ENCODE measurements at regions not wholly inside any gene's neighbourhood (a gene's known extent, or its start where the extent isn't known, plus 50 kb on each side); places are given as distances from the start of the nearest gene placed in this dataset.

DNA sequence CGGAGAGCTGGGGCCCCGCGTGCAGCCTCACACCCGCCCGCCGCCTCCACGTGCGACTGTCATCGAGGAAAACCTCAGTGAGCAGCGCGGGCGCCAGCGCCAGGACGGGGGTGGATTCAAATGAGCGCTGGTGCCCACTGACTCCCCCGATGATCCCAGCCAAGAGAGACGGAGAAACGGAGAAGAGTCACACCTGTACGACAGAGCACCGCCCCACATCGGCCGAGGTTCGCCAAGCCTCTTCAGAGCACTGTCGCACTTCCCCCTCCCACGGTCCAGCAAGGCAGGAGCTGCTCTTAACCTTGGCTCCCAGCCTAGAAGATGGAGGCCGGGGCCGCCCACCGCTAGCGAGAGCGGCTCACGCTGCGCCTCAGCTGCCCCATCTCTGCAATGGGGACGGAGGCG, 130.9 kb upstream of the IQSEC1 start:
- TF ChIP-seq, protein P1, sequence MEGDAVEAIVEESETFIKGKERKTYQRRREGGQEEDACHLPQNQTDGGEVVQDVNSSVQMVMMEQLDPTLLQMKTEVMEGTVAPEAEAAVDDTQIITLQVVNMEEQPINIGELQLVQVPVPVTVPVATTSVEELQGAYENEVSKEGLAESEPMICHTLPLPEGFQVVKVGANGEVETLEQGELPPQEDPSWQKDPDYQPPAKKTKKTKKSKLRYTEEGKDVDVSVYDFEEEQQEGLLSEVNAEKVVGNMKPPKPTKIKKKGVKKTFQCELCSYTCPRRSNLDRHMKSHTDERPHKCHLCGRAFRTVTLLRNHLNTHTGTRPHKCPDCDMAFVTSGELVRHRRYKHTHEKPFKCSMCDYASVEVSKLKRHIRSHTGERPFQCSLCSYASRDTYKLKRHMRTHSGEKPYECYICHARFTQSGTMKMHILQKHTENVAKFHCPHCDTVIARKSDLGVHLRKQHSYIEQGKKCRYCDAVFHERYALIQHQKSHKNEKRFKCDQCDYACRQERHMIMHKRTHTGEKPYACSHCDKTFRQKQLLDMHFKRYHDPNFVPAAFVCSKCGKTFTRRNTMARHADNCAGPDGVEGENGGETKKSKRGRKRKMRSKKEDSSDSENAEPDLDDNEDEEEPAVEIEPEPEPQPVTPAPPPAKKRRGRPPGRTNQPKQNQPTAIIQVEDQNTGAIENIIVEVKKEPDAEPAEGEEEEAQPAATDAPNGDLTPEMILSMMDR (conservative IDR thresholded peaks at IDR 0.05; ENCODE audit: low read depth in 2 of 2), result no peak; a peak in 1 of 4 replicates
- TF ChIP-seq POLR2AphosphoS5 (IDR thresholded peaks at IDR 0.05; ENCODE audit: low read depth) (no peak), EZH2phosphoT487 (IDR thresholded peaks at IDR 0.05; ENCODE audit: unreplicated experiment) (no peak), CREB1 (CRISPR knock-in tag; IDR thresholded peaks at IDR 0.05; ENCODE audit: low read depth) (no peak), JUNB (IDR thresholded peaks at IDR 0.05; ENCODE audit: unreplicated experiment) (no peak), EZH2 (IDR thresholded peaks at IDR 0.05; ENCODE audit: low read depth, unreplicated experiment) (no peak)
- TF ChIP-seq, protein P2, sequence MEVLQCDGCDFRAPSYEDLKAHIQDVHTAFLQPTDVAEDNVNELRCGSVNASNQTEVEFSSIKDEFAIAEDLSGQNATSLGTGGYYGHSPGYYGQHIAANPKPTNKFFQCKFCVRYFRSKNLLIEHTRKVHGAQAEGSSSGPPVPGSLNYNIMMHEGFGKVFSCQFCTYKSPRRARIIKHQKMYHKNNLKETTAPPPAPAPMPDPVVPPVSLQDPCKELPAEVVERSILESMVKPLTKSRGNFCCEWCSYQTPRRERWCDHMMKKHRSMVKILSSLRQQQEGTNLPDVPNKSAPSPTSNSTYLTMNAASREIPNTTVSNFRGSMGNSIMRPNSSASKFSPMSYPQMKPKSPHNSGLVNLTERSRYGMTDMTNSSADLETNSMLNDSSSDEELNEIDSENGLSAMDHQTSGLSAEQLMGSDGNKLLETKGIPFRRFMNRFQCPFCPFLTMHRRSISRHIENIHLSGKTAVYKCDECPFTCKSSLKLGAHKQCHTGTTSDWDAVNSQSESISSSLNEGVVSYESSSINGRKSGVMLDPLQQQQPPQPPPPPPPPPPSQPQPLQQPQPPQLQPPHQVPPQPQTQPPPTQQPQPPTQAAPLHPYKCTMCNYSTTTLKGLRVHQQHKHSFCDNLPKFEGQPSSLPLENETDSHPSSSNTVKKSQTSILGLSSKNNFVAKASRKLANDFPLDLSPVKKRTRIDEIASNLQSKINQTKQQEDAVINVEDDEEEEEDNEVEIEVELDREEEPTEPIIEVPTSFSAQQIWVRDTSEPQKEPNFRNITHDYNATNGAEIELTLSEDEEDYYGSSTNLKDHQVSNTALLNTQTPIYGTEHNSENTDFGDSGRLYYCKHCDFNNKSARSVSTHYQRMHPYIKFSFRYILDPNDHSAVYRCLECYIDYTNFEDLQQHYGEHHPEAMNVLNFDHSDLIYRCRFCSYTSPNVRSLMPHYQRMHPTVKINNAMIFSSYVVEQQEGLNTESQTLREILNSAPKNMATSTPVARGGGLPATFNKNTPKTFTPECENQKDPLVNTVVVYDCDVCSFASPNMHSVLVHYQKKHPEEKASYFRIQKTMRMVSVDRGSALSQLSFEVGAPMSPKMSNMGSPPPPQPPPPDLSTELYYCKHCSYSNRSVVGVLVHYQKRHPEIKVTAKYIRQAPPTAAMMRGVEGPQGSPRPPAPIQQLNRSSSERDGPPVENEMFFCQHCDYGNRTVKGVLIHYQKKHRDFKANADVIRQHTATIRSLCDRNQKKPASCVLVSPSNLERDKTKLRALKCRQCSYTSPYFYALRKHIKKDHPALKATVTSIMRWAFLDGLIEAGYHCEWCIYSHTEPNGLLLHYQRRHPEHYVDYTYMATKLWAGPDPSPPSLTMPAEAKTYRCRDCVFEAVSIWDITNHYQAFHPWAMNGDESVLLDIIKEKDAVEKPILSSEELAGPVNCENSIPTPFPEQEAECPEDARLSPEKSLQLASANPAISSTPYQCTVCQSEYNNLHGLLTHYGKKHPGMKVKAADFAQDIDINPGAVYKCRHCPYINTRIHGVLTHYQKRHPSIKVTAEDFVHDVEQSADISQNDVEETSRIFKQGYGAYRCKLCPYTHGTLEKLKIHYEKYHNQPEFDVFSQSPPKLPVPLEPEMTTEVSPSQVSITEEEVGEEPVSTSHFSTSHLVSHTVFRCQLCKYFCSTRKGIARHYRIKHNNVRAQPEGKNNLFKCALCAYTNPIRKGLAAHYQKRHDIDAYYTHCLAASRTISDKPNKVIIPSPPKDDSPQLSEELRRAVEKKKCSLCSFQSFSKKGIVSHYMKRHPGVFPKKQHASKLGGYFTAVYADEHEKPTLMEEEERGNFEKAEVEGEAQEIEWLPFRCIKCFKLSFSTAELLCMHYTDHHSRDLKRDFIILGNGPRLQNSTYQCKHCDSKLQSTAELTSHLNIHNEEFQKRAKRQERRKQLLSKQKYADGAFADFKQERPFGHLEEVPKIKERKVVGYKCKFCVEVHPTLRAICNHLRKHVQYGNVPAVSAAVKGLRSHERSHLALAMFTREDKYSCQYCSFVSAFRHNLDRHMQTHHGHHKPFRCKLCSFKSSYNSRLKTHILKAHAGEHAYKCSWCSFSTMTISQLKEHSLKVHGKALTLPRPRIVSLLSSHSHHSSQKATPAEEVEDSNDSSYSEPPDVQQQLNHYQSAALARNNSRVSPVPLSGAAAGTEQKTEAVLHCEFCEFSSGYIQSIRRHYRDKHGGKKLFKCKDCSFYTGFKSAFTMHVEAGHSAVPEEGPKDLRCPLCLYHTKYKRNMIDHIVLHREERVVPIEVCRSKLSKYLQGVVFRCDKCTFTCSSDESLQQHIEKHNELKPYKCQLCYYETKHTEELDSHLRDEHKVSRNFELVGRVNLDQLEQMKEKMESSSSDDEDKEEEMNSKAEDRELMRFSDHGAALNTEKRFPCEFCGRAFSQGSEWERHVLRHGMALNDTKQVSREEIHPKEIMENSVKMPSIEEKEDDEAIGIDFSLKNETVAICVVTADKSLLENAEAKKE (CRISPR knock-in tag; IDR thresholded peaks at IDR 0.05), result no peak
- TF ChIP-seq, protein P3, sequence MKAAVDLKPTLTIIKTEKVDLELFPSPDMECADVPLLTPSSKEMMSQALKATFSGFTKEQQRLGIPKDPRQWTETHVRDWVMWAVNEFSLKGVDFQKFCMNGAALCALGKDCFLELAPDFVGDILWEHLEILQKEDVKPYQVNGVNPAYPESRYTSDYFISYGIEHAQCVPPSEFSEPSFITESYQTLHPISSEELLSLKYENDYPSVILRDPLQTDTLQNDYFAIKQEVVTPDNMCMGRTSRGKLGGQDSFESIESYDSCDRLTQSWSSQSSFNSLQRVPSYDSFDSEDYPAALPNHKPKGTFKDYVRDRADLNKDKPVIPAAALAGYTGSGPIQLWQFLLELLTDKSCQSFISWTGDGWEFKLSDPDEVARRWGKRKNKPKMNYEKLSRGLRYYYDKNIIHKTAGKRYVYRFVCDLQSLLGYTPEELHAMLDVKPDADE (IDR thresholded peaks at IDR 0.05), result no peak
